Stomach smooth muscle (tissue), 2 donors: ENCODE measurements at regions not wholly inside any gene's neighbourhood (a gene's known extent, or its start where the extent isn't known, plus 50 kb on each side); places are given as distances from the start of the nearest gene placed in this dataset.

ENCODE experiments used
- H3K27ac ChIP-seq: one replicate; pipeline ENCODE4 v1.7.0; 2013; ENCODE audit warnings: mild to moderate bottlenecking, low read length, inconsistent platforms
- H3K27me3 ChIP-seq, 2 donors: one replicate each; pipeline ENCODE4 v1.7.0; 2013; ENCODE audit warnings: low read length in 2 of 2; ENCODE audit not compliant: insufficient read depth in 2 of 2, control insufficient read depth in 1 of 2
- H3K36me3 ChIP-seq, 2 donors: one replicate each; pipeline ENCODE4 v1.7.0; 2013; ENCODE audit warnings: low read length in 2 of 2; ENCODE audit not compliant: control insufficient read depth in 2 of 2, insufficient read depth in 2 of 2
- H3K4me1 ChIP-seq: one replicate; pipeline ENCODE4 v1.7.0; 2013; ENCODE audit warnings: low read length; ENCODE audit not compliant: control insufficient read depth, insufficient read depth
- H3K4me3 ChIP-seq, 2 donors: one replicate each; pipeline ENCODE4 v1.7.0; 2013; ENCODE audit warnings: low read length in 2 of 2
- H3K9ac ChIP-seq, 2 donors: one replicate each; pipeline ENCODE4 v1.7.0; 2013; ENCODE audit warnings: low read length in 2 of 2, mild to moderate bottlenecking in 1 of 2
- H3K9me3 ChIP-seq, 2 donors: one replicate each; pipeline ENCODE4 v1.7.0; 2013; ENCODE audit warnings: low read length in 2 of 2; ENCODE audit not compliant: control insufficient read depth in 2 of 2
- donor health status: healthy.
- donor health status: Pancreatic carcinoma.

GRCh38 chr9:80890124-80890523 lies 799.2 kb downstream of the TLE1 start:
- Histone ChIP-seq H3K27me3 (no peaks in the 10 kb centered on the region), H3K4me1 (no peaks in the 10 kb centered on the region), H3K4me3 (no peak overlapping the region), H3K36me3 (no peaks in the 10 kb centered on the region), H3K27ac (no peak overlapping the region), H3K9me3 (no peaks in the 10 kb centered on the region), H3K9ac (no peak overlapping the region)

GRCh38 chr9:80885894-80886293 lies 803.5 kb downstream of the TLE1 start:
- H3K9ac ChIP-seq = no peak overlapping the region
- H3K9me3 ChIP-seq = no peaks in the 10 kb centered on the region
- H3K4me3 ChIP-seq = no peak overlapping the region
- H3K27me3 ChIP-seq = no peaks in the 10 kb centered on the region
- no peaks in the 10 kb centered on the region for H3K4me1 ChIP-seq
- H3K36me3 ChIP-seq = no peaks in the 10 kb centered on the region
- H3K27ac ChIP-seq = no peak overlapping the region

GRCh38 chr9:80883826-80884579 lies 805.3 kb downstream of the TLE1 start:
- H3K27ac ChIP-seq = no peak overlapping the region
- no peaks in the 10 kb centered on the region for H3K4me1 ChIP-seq
- no peaks in the 10 kb centered on the region for H3K9me3 ChIP-seq
- no peak overlapping the region for H3K4me3 ChIP-seq
- H3K36me3 ChIP-seq = no peaks in the 10 kb centered on the region
- no peaks in the 10 kb centered on the region for H3K27me3 ChIP-seq
- no peak overlapping the region for H3K9ac ChIP-seq

- no peak overlapping the region for H3K27ac ChIP-seq
- no peaks in the 10 kb centered on the region for H3K36me3 ChIP-seq
- H3K4me3 ChIP-seq = no peak overlapping the region
- no peaks in the 10 kb centered on the region for H3K9me3 ChIP-seq
- no peak overlapping the region for H3K9ac ChIP-seq
- no peaks in the 10 kb centered on the region for H3K27me3 ChIP-seq
- H3K4me1 ChIP-seq = no peaks in the 10 kb centered on the region
Observed at GRCh38 chr9:80883426-80883825, 805.9 kb downstream of the TLE1 start.

GRCh38 chr9:80881940-80882339 lies 807.4 kb downstream of the TLE1 start:
- Histone ChIP-seq H3K4me1 (no peaks in the 10 kb centered on the region), H3K27me3 (no peaks in the 10 kb centered on the region), H3K9ac (no peak overlapping the region), H3K9me3 (no peaks in the 10 kb centered on the region), H3K4me3 (no peak overlapping the region), H3K36me3 (no peaks in the 10 kb centered on the region), H3K27ac (no peak overlapping the region)

- Histone ChIP-seq H3K27me3 (no peaks in the 10 kb centered on the region), H3K4me1 (no peaks in the 10 kb centered on the region), H3K4me3 (no peak overlapping the region), H3K36me3 (no peaks in the 10 kb centered on the region), H3K9ac (no peak overlapping the region), H3K9me3 (no peaks in the 10 kb centered on the region), H3K27ac (no peak overlapping the region)
Observed at GRCh38 chr9:80881320-80881719, 808.0 kb downstream of the TLE1 start.

GRCh38 chr9:80878556-80878955 lies 810.8 kb downstream of the TLE1 start:
- Histone ChIP-seq H3K4me1 (no peaks in the 10 kb centered on the region), H3K4me3 (no peak overlapping the region), H3K27me3 (no peaks in the 10 kb centered on the region), H3K36me3 (no peaks in the 10 kb centered on the region), H3K9me3 (no peaks in the 10 kb centered on the region), H3K9ac (no peak overlapping the region), H3K27ac (no peak overlapping the region)

GRCh38 chr9:80875947-80876346 lies 813.4 kb downstream of the TLE1 start:
- H3K4me3 ChIP-seq = no peak overlapping the region
- no peak overlapping the region for H3K9ac ChIP-seq
- H3K27me3 ChIP-seq = no peaks in the 10 kb centered on the region
- H3K9me3 ChIP-seq = no peaks in the 10 kb centered on the region
- no peaks in the 10 kb centered on the region for H3K36me3 ChIP-seq
- H3K4me1 ChIP-seq = no peaks in the 10 kb centered on the region
- no peak overlapping the region for H3K27ac ChIP-seq

GRCh38 chr9:80874276-80874675 lies 815.1 kb downstream of the TLE1 start:
- H3K27ac ChIP-seq = no peak overlapping the region
- no peak overlapping the region for H3K9ac ChIP-seq
- no peaks in the 10 kb centered on the region for H3K36me3 ChIP-seq
- H3K9me3 ChIP-seq = no peaks in the 10 kb centered on the region
- H3K27me3 ChIP-seq = no peaks in the 10 kb centered on the region
- no peaks in the 10 kb centered on the region for H3K4me1 ChIP-seq
- no peak overlapping the region for H3K4me3 ChIP-seq

- Histone ChIP-seq H3K27ac (no peak overlapping the region), H3K4me1 (no peaks in the 10 kb centered on the region), H3K27me3 (no peaks in the 10 kb centered on the region), H3K36me3 (no peaks in the 10 kb centered on the region), H3K4me3 (no peak overlapping the region), H3K9ac (no peak overlapping the region), H3K9me3 (no peaks in the 10 kb centered on the region)
Observed at GRCh38 chr9:80873861-80874260, 815.5 kb downstream of the TLE1 start.

GRCh38 chr9:80871596-80871995 lies 817.8 kb downstream of the TLE1 start:
- H3K36me3 ChIP-seq = no peaks in the 10 kb centered on the region
- no peaks in the 10 kb centered on the region for H3K9me3 ChIP-seq

More at GRCh38 chr9:80871596-80871995, 817.8 kb downstream of the TLE1 start:
- Histone ChIP-seq H3K9ac (no peak overlapping the region), H3K27me3 (no peaks in the 10 kb centered on the region), H3K4me3 (no peak overlapping the region), H3K4me1 (no peaks in the 10 kb centered on the region), H3K27ac (no peak overlapping the region)
